K562 (cell line): ENCODE measurements at regions not wholly inside any gene's neighbourhood (a gene's known extent, or its start where the extent isn't known, plus 50 kb on each side); places are given as distances from the start of the nearest gene placed in this dataset.

Experiments used
- ATAC-seq: fragments of 200-7000 bp; cut with Tn5 transposase; 3 replicates; pipeline ENCODE4 v1.9.1; 2020; ENCODE audit warnings: moderate library complexity
- BruUV-seq: library from RNA; stranded (reverse); fragments of 400-500 nt; replicated peaks from 2 replicates; lab custom pipeline; 2021; lab: Mats Ljungman, UMichigan
- CTCF ChIA-PET: fragments of 300-600 bp; formaldehyde crosslinking; extraction: SDS; loops from one replicate; lab custom pipeline; 2021; ENCODE audit warnings: low intra/inter-chr PET ratio; lab: Yijun Ruan, JAX
- POLR2A ChIA-PET: fragments of 300-600, 350-650 bp; sonication (Branson Sonifier 250); formaldehyde crosslinking; extraction: SDS; loops from one replicate; lab custom pipeline; 2021; ENCODE audit warnings: antibody characterized with exemption, inconsistent platforms; lab: Yijun Ruan, JAX
- DNase-seq, 4 experiments: peaks; one replicate each; pipeline versions ENCODE4 v3.0.0 to v3.0.0-alpha.2; 2011 to 2018; ENCODE audit warnings: low spot score in 3 of 4, mixed read lengths in 3 of 4; ENCODE audit errors: extremely low read depth in 1 of 4
- FAIRE-seq: peaks from 2 replicates; lab custom pipeline; 2011; peaks lifted over from hg19 to GRCh38; lab: Jason Lieb, UNC
- H2AFZ ChIP-seq: 2 replicates; pipeline ENCODE4 v1.6.0; 2011; ENCODE audit warnings: low read depth, low read length, control low read depth, inconsistent platforms
- H3K27ac ChIP-seq: fragments of 200-600 bp; 3 replicates; pipeline ENCODE4 v1.8.0; 2011; ENCODE audit warnings: low read depth, mild to moderate bottlenecking, control low read depth, inconsistent platforms, low read length, moderate library complexity, mixed read lengths; ENCODE audit errors: extremely low read depth
- H3K27me3 ChIP-seq, 2 experiments: fragments of 300-600 bp in 1 of 2; 2 replicates in 1 of 2; 3 replicates in 1 of 2; pipeline versions ENCODE4 v1.6.0 to v1.8.0; 2011; ENCODE audit warnings: inconsistent platforms in 2 of 2, low read length in 2 of 2, mild to moderate bottlenecking in 1 of 2, mixed read lengths in 1 of 2, moderate library complexity in 1 of 2; ENCODE audit not compliant: control insufficient read depth in 2 of 2, insufficient read depth in 2 of 2
- H3K36me3 ChIP-seq: fragments of 300-600 bp; 3 replicates; pipeline ENCODE4 v1.8.0; 2011; ENCODE audit warnings: mild to moderate bottlenecking, low read length, inconsistent platforms; ENCODE audit not compliant: control insufficient read depth, insufficient read depth
- H3K4me1 ChIP-seq, 2 experiments: fragments of 200-600 bp in 1 of 2; replicated peaks in 1 of 2; 2 replicates in 1 of 2; 3 replicates in 1 of 2; pipeline versions ENCODE4 v1.5.1 to v1.8.0; 2011; ENCODE audit warnings: inconsistent platforms in 2 of 2, low read length in 2 of 2, mild to moderate bottlenecking in 1 of 2, mixed read lengths in 1 of 2, moderate library complexity in 1 of 2; ENCODE audit not compliant: control insufficient read depth in 2 of 2, insufficient read depth in 2 of 2
- H3K4me2 ChIP-seq: 2 replicates; pipeline ENCODE4 v1.6.1; 2011; ENCODE audit warnings: low read length, control low read depth, inconsistent platforms, mixed read lengths; ENCODE audit not compliant: insufficient read depth
- H3K4me3 ChIP-seq: fragments of 200-600 bp; sonication (generic), shearing (Covaris generic); 2 replicates; pipeline ENCODE4 v1.5.1; 2016; ENCODE audit warnings: control low read depth, inconsistent platforms
- H3K79me2 ChIP-seq: fragments of 200-600 bp; 3 replicates; pipeline ENCODE4 v1.8.0; 2011; ENCODE audit warnings: low read length, inconsistent platforms; ENCODE audit not compliant: control insufficient read depth, insufficient read depth
- H3K9ac ChIP-seq, 2 experiments: 2 replicates each; pipeline versions ENCODE4 v1.6.0 to v1.6.1; 2011; ENCODE audit warnings: low read depth in 2 of 2, low read length in 2 of 2, control low read depth in 1 of 2, inconsistent platforms in 1 of 2, mild to moderate bottlenecking in 1 of 2, mixed read lengths in 1 of 2; ENCODE audit not compliant: insufficient read depth in 1 of 2
- H3K9me1 ChIP-seq: one replicate; pipeline ENCODE4 v1.6.0; 2011; ENCODE audit warnings: inconsistent platforms, mild to moderate bottlenecking, low read length, moderate library complexity; ENCODE audit not compliant: control insufficient read depth, insufficient read depth
- H3K9me3 ChIP-seq: replicated peaks from 2 replicates; pipeline ENCODE4 v1.5.1; 2011; ENCODE audit warnings: low read depth, low read length, inconsistent platforms; ENCODE audit not compliant: control insufficient read depth, insufficient read depth
- H4K20me1 ChIP-seq: replicated peaks from 2 replicates; pipeline ENCODE4 v1.6.1; 2011; ENCODE audit warnings: low read length, inconsistent platforms, mixed read lengths; ENCODE audit not compliant: control insufficient read depth, insufficient read depth
- CBX5 ChIP-seq: IDR thresholded peaks from 2 replicates; pipeline ENCODE4 v1.6.1; 2014; ENCODE audit warnings: low read depth, borderline replicate concordance
- E2F3 ChIP-seq: fragments of 250-450 bp; sonication (Bioruptor Pico); IDR thresholded peaks from 2 replicates; pipeline ENCODE4 v1.4.0; 2020; ENCODE audit warnings: mild to moderate bottlenecking
- ESRRB ChIP-seq: fragments of 250-450 bp; sonication (Bioruptor Pico); IDR thresholded peaks from 2 replicates; pipeline ENCODE4 v1.5.0; 2020; ENCODE audit warnings: mild to moderate bottlenecking, moderate library complexity, borderline replicate concordance
- FUS ChIP-seq: fragments of 200-400 bp; formaldehyde crosslinking; optimal IDR thresholded peaks from 2 replicates; pipeline ENCODE3; 2017; ENCODE audit warnings: low read depth, low read length
- HIVEP1 ChIP-seq: fragments of 250-450 bp; sonication (Bioruptor Pico); IDR thresholded peaks from 2 replicates; pipeline ENCODE4 v1.4.0; 2020; ENCODE audit warnings: mild to moderate bottlenecking
- KDM5B ChIP-seq: fragments of 200-600 bp; sonication (generic); IDR thresholded peaks from 2 replicates; pipeline ENCODE4 v1.6.1; 2012; ENCODE audit warnings: low read depth, mild to moderate bottlenecking, moderate library complexity, low read length, control low read depth, inconsistent platforms; ENCODE audit not compliant: insufficient replicate concordance
- RNF2 ChIP-seq: sonication (generic); IDR thresholded peaks from 2 replicates; pipeline ENCODE4 v1.6.1; 2016
- SLC30A9 ChIP-seq: fragments of 250-450 bp; sonication (Bioruptor Pico); IDR thresholded peaks from 2 replicates; pipeline ENCODE4 v1.8.0; 2022; ENCODE audit warnings: mild to moderate bottlenecking, moderate library complexity
- SREBF2 ChIP-seq: sonication (generic); formaldehyde crosslinking; IDR thresholded peaks from 2 replicates; pipeline ENCODE4 v1.4.0; 2020; ENCODE audit warnings: mild to moderate bottlenecking, missing genetic modification reagents
- TRIM28 ChIP-seq: fragments of 450-650 bp; IDR thresholded peaks from 2 replicates; pipeline ENCODE4 v1.6.1; 2017
- ZNF253 ChIP-seq: fragments of 250-450 bp; sonication (Bioruptor Pico); conservative IDR thresholded peaks from 2 replicates; pipeline ENCODE4 v1.6.1; 2021; ENCODE audit warnings: mild to moderate bottlenecking
- WGBS: fragments of 100-300 bp; shearing (Covaris generic); methylation state at CpG from one replicate; pipeline ENCODE4 v1.1.6; 2016; ENCODE audit warnings: low coverage, mixed read lengths; ENCODE audit not compliant: insufficient coverage; ENCODE audit errors: missing lambda C conversion rate; 5-methylcytosine and 5-hydroxymethylcytosine counted together
- in situ Hi-C: fragments of 300-500 bp; cut with MboI; formaldehyde crosslinking; loops from 4 replicates; pipeline ENCODE4 v1.15.0; 2018; ENCODE audit warnings: inconsistent platforms, mixed read lengths
- intact Hi-C: fragments of 100-400 bp; cut with micrococcal nuclease; formaldehyde crosslinking; loops from 2 replicates; pipeline ENCODE4 v1.14.2; 2022
- TF ChIP-seq, protein P1 (sequence below): sonication (generic); formaldehyde crosslinking; IDR thresholded peaks from 2 replicates; pipeline ENCODE4 v1.8.1; 2023; ENCODE audit warnings: mild to moderate bottlenecking, missing genetic modification reagents
- TF ChIP-seq, protein P2 (sequence below): fragments of 450-650 bp; IDR thresholded peaks from 2 replicates; pipeline ENCODE4 v1.6.1; 2016; ENCODE audit warnings: low read depth, mild to moderate bottlenecking, moderate library complexity

DNA sequence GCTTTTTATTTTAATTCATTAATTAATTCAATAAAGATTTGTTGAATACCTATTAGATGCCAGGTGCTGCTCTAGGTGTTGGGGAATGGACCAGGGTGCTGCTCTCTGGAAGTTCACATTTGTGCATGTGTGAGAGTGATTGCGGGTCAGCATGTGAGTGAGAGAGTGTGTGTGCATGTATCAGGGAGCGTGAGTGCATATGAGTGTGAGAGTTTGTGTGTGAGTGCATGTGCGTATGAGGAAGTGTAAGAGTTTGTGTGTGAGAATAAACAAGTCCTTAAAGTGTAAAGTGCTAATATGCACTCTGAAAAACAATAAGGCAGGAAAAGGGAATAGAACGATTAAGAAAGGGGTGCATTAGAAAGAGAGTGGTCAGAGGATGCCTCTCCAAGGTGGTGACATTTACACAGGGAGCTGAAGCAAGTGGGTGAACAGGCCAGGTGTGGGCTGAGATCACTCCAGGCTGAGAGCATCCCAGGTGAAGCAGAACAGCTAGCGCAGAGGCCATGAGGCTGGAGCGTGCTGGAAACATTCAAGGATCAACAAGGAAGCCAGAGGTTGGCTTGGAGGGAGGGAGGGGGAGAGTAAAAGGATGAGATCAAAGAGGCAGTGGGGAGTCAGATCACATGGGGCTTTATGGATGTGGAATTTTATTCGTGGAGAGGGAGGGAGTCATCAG lies 50.5 kb upstream of the SLC1A4 start:
- no peak for FAIRE-seq
- Histone ChIP-seq H3K4me1 (0 out of 5 replicates have a peak, but pooled peaks cover 0 to 3% of the 10 kb centered on the region in 2 experiments), H3K4me2 (no peak overlapping the region), H3K9me3 (0 out of 2 replicates have a peak, but pooled peaks cover 2% of the 10 kb centered on the region), H3K27ac (no peak overlapping the region), H3K9ac (no peak overlapping the region), H4K20me1 (no peaks in the 10 kb centered on the region), H3K79me2 (no peaks in the 10 kb centered on the region), H3K36me3 (no peaks in the 10 kb centered on the region), H3K9me1 (no peaks in the 10 kb centered on the region), H2AFZ (no peak overlapping the region), H3K4me3 (no peak overlapping the region), H3K27me3 (peaks cover 16 to 57% of the 10 kb centered on the region in 2 experiments)
- ChIA-PET CTCF (no interaction called here), POLR2A (interaction anchor here (1.1 kb wide), 1 partner anchor 16 kb away, joined by 4 read pairs; no protein-coding TSS in a partner anchor)
- TF ChIP-seq KDM5B (no peak), SLC30A9 (CRISPR knock-in tag) (no peak)
- intact Hi-C loops (no loop called here), in situ Hi-C loops (no loop called here)
- ATAC-seq = no peak
- no peak for DNase-seq
- BruUV-seq = no TSS peak
- 2% methylated on average over 7 of the region's 7 CpGs for WGBS

DNA sequence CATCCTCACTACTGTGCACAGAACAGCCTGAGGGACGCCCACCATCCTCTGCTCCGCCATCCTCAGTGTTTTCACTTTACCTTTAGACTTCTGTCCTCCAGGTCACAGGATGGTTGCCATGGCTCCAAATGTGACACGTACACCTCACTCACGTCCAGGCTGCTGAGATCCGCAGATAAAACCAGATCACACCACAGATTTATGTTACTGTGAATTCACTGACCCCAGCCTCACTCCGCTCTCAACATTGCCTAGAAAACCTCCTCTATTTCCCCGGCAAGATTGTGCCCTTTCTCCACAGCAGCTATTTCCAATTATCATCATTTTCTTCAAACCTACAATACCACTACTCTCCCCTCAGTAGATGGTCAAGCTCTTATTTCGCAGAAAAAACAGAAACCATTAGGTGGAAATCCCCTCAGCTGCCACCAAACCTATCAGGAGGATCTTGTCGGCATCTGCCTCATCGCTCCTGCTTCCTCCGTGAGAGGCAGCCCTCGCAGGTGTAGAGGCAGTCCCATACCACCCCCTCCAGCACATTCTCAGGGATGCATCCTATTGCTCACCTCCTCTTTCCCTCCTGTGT lies 49.8 kb upstream of the SLC1A4 start:
- Histone ChIP-seq H3K4me3 (no peak overlapping the region), H3K4me2 (no peak overlapping the region), H3K9ac (no peak overlapping the region), H3K79me2 (no peaks in the 10 kb centered on the region), H3K4me1 (peaks cover 0 to 3% of the 10 kb centered on the region in 2 experiments; a peak in 1 of 5 replicates), H2AFZ (no peak overlapping the region), H3K27ac (no peak overlapping the region), H3K36me3 (no peaks in the 10 kb centered on the region), H4K20me1 (no peaks in the 10 kb centered on the region), H3K27me3 (peaks cover 19 to 60% of the 10 kb centered on the region in 2 experiments), H3K9me1 (no peaks in the 10 kb centered on the region), H3K9me3 (0 out of 2 replicates have a peak, but pooled peaks cover 2% of the 10 kb centered on the region)
- ChIA-PET CTCF (no interaction called here), POLR2A (interaction anchor here (1.1 kb wide), 1 partner anchor 194 kb away, joined by 3 read pairs; no protein-coding TSS in a partner anchor)
- 3% methylated on average over 12 of the region's 12 CpGs for WGBS
- ATAC-seq (no peak), DNase-seq (no peak), FAIRE-seq (no peak)
- in situ Hi-C loops = no loop called here
- BruUV-seq = no TSS peak
- intact Hi-C loops = no loop called here
- TF ChIP-seq ESRRB (no peak), HIVEP1 (CRISPR knock-in tag) (no peak), ZNF253 (CRISPR knock-in tag) (no peak), CBX5 (no peak), TRIM28 (no peak), E2F3 (no peak), RNF2 (no peak), FUS (no peak), SREBF2 (no peak)
- TF ChIP-seq, protein P1, sequence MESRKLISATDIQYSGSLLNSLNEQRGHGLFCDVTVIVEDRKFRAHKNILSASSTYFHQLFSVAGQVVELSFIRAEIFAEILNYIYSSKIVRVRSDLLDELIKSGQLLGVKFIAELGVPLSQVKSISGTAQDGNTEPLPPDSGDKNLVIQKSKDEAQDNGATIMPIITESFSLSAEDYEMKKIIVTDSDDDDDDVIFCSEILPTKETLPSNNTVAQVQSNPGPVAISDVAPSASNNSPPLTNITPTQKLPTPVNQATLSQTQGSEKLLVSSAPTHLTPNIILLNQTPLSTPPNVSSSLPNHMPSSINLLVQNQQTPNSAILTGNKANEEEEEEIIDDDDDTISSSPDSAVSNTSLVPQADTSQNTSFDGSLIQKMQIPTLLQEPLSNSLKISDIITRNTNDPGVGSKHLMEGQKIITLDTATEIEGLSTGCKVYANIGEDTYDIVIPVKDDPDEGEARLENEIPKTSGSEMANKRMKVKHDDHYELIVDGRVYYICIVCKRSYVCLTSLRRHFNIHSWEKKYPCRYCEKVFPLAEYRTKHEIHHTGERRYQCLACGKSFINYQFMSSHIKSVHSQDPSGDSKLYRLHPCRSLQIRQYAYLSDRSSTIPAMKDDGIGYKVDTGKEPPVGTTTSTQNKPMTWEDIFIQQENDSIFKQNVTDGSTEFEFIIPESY = no peak
- TF ChIP-seq, protein P2, sequence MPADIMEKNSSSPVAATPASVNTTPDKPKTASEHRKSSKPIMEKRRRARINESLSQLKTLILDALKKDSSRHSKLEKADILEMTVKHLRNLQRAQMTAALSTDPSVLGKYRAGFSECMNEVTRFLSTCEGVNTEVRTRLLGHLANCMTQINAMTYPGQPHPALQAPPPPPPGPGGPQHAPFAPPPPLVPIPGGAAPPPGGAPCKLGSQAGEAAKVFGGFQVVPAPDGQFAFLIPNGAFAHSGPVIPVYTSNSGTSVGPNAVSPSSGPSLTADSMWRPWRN = no peak
